BE2C (cell line): ENCODE measurements at regions not wholly inside any gene's neighbourhood (a gene's known extent, or its start where the extent isn't known, plus 50 kb on each side); places are given as distances from the start of the nearest gene placed in this dataset.
A peak's percentile ranks its signal among the peaks of the same experiment; 100 is the strongest.

Experiments used
- DNase-seq: peaks from one replicate; pipeline ENCODE4 v3.0.0-alpha.2; 2020
- H3K27me3 ChIP-seq: fragments of 250-450 bp; sonication (Bioruptor Pico); 2 replicates; pipeline ENCODE4 v1.5.1; 2020; ENCODE audit warnings: mild to moderate bottlenecking
- H3K36me3 ChIP-seq: fragments of 250-450 bp; sonication (Bioruptor Pico); 2 replicates; pipeline ENCODE4 v1.5.1; 2020; ENCODE audit warnings: mild to moderate bottlenecking
- H3K4me1 ChIP-seq: fragments of 250-450 bp; sonication (Bioruptor Pico); 2 replicates; pipeline ENCODE4 v1.5.1; 2020
- H3K4me3 ChIP-seq: 2 replicates; pipeline ENCODE4 v1.5.1; 2011; ENCODE audit warnings: low read depth, low read length
- H3K9me3 ChIP-seq: fragments of 250-450 bp; sonication (Bioruptor Pico); 2 replicates; pipeline ENCODE4 v1.5.1; 2020
- TF ChIP-seq, protein P1 (sequence below): IDR thresholded peaks from 2 replicates; pipeline ENCODE4 v1.5.1; 2012; ENCODE audit warnings: mild to moderate bottlenecking, low read depth, low read length

GRCh38 chr15:62925875-62926274 is 116.7 kb upstream of the TPM1 start:
- H3K4me1 ChIP-seq, result peaks cover 20% of the 10 kb centered on the region
- no peaks in the 10 kb centered on the region for H3K36me3 ChIP-seq
- H3K27me3 ChIP-seq, result no peaks in the 10 kb centered on the region
- DNase-seq, result no peak
- H3K9me3 ChIP-seq, result no peaks in the 10 kb centered on the region
- no peak overlapping the region for H3K4me3 ChIP-seq
- TF ChIP-seq, protein P1, sequence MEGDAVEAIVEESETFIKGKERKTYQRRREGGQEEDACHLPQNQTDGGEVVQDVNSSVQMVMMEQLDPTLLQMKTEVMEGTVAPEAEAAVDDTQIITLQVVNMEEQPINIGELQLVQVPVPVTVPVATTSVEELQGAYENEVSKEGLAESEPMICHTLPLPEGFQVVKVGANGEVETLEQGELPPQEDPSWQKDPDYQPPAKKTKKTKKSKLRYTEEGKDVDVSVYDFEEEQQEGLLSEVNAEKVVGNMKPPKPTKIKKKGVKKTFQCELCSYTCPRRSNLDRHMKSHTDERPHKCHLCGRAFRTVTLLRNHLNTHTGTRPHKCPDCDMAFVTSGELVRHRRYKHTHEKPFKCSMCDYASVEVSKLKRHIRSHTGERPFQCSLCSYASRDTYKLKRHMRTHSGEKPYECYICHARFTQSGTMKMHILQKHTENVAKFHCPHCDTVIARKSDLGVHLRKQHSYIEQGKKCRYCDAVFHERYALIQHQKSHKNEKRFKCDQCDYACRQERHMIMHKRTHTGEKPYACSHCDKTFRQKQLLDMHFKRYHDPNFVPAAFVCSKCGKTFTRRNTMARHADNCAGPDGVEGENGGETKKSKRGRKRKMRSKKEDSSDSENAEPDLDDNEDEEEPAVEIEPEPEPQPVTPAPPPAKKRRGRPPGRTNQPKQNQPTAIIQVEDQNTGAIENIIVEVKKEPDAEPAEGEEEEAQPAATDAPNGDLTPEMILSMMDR, result no peak

- TF ChIP-seq, protein P1, result no peak
- no peak for DNase-seq
- H3K4me1 ChIP-seq, result peaks cover 17% of the 10 kb centered on the region
- no peaks in the 10 kb centered on the region for H3K27me3 ChIP-seq
- H3K9me3 ChIP-seq, result no peaks in the 10 kb centered on the region
- no peaks in the 10 kb centered on the region for H3K36me3 ChIP-seq
- no peak overlapping the region for H3K4me3 ChIP-seq
These were observed 115.4 kb upstream of the TPM1 start for GRCh38 chr15:62927196-62927595.

- Histone ChIP-seq H3K36me3 (no peaks in the 10 kb centered on the region), H3K27me3 (no peaks in the 10 kb centered on the region), H3K4me1 (peaks cover 17% of the 10 kb centered on the region), H3K4me3 (no peak overlapping the region), H3K9me3 (no peaks in the 10 kb centered on the region)
- no peak for DNase-seq
- TF ChIP-seq, protein P1, result no peak
These were observed 114.7 kb upstream of the TPM1 start for GRCh38 chr15:62927836-62928235.

- Histone ChIP-seq H3K4me1 (peaks cover 17% of the 10 kb centered on the region), H3K4me3 (peak overlapping the region; percentile 7), H3K36me3 (no peaks in the 10 kb centered on the region), H3K27me3 (no peaks in the 10 kb centered on the region), H3K9me3 (no peaks in the 10 kb centered on the region)
- TF ChIP-seq, protein P1, result peak; percentile 80
- peak; percentile 86 for DNase-seq
These were observed 114.1 kb upstream of the TPM1 start for GRCh38 chr15:62928242-62928999.

- Histone ChIP-seq H3K36me3 (no peaks in the 10 kb centered on the region), H3K27me3 (no peaks in the 10 kb centered on the region), H3K4me1 (peaks cover 17% of the 10 kb centered on the region), H3K4me3 (peak overlapping the region; percentile 8), H3K9me3 (no peaks in the 10 kb centered on the region)
- TF ChIP-seq, protein P1, result no peak
- DNase-seq, result peak; percentile 58
These were observed 113.6 kb upstream of the TPM1 start for GRCh38 chr15:62929000-62929357.

GRCh38 chr15:62931650-62932049 is 110.9 kb upstream of the TPM1 start:
- H3K36me3 ChIP-seq, result no peaks in the 10 kb centered on the region
- DNase-seq, result no peak
- no peaks in the 10 kb centered on the region for H3K27me3 ChIP-seq
- peaks cover 36% of the 10 kb centered on the region for H3K4me1 ChIP-seq
- TF ChIP-seq, protein P1, result no peak
- no peaks in the 10 kb centered on the region for H3K9me3 ChIP-seq
- H3K4me3 ChIP-seq, result no peak overlapping the region
